Esophagus squamous epithelium (tissue), 4 donors: ENCODE measurements at regions not wholly inside any gene's neighbourhood (a gene's known extent, or its start where the extent isn't known, plus 50 kb on each side); places are given as distances from the start of the nearest gene placed in this dataset.

ENCODE experiments used
- CTCF ChIP-seq, 6 experiments: fragments of 450-650 bp in 4 of 6; fragments of 200-600 bp in 2 of 6; sonication (generic) in 2 of 6; IDR thresholded peaks; one replicate each; pipeline ENCODE4 v1.5.1; 2016 to 2019; ENCODE audit warnings: antibody characterized with exemption in 6 of 6, mild to moderate bottlenecking in 4 of 6, moderate library complexity in 4 of 6
- POLR2A ChIP-seq, 4 donors: fragments of 450-650 bp; IDR thresholded peaks; one replicate each; pipeline ENCODE4 v1.6.1; 2017; ENCODE audit warnings: antibody characterized with exemption in 4 of 4, mild to moderate bottlenecking in 4 of 4, moderate library complexity in 3 of 4

DNA sequence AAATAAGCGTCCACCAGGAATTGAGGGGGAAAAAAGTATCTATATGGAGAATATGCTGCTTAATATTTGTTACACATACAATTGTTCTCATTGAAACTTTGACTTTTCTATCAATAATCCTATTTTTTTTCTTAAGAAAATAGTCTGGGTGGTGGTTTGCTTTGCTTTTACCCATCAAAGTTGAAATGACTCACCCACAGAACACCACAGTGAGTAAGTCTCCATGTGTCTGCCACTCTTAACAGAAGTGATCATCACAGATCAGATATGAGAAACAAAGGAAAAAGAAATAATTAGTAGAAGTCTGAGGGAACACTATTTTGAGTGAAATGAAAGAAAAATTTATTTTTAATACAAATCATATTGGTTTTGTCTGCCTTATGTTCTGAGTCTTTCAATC is 742.8 kb downstream of the CDH9 start:
- TF ChIP-seq CTCF (IDR thresholded peaks at IDR 0.05) (no peak), POLR2A (IDR thresholded peaks at IDR 0.05) (no peak)
